HepG2 (cell line): ENCODE measurements at regions not wholly inside any gene's neighbourhood (a gene's known extent, or its start where the extent isn't known, plus 50 kb on each side); places are given as distances from the start of the nearest gene placed in this dataset.

Source experiments
- DPF2 ChIP-seq: sonication (generic); formaldehyde crosslinking; IDR thresholded peaks from 2 replicates; pipeline ENCODE4 v1.4.0; 2020; ENCODE audit warnings: mild to moderate bottlenecking, low read depth, missing genetic modification reagents, borderline replicate concordance
- DR1 ChIP-seq: sonication (generic); formaldehyde crosslinking; IDR thresholded peaks from 2 replicates; pipeline ENCODE4 v1.8.0; 2021; ENCODE audit warnings: mild to moderate bottlenecking, missing genetic modification reagents, inconsistent platforms
- EP300 ChIP-seq, 3 experiments: sonication (generic) in 1 of 3; formaldehyde crosslinking in 1 of 3; IDR thresholded peaks; 2 replicates each; pipeline versions ENCODE4 v1.5.1 to v1.6.1; 2011 to 2020; ENCODE audit warnings: low read depth in 2 of 3, low read length in 2 of 3, borderline replicate concordance in 1 of 3, improper control_type of control experiment in 1 of 3, mild to moderate bottlenecking in 1 of 3, missing genetic modification reagents in 1 of 3, moderate library complexity in 1 of 3
- JUN ChIP-seq: sonication (generic); formaldehyde crosslinking; IDR thresholded peaks from 2 replicates; pipeline ENCODE4 v1.4.0; 2020; ENCODE audit warnings: mild to moderate bottlenecking, missing genetic modification reagents
- MTF1 ChIP-seq: sonication (generic); formaldehyde crosslinking; IDR thresholded peaks from 2 replicates; pipeline ENCODE4 v1.5.0; 2020; ENCODE audit warnings: missing genetic modification reagents
- TAF15 ChIP-seq: fragments of 200-400 bp; formaldehyde crosslinking; IDR thresholded peaks from one replicate; pipeline ENCODE4 v1.6.1; 2018; ENCODE audit warnings: mild to moderate bottlenecking, low read depth, low read length; ENCODE audit not compliant: poor library complexity, severe bottlenecking
- WIZ ChIP-seq: sonication (generic); formaldehyde crosslinking; IDR thresholded peaks from 2 replicates; pipeline ENCODE4 v1.5.1; 2020; ENCODE audit warnings: mild to moderate bottlenecking, missing genetic modification reagents
- ZBTB7A ChIP-seq: sonication (generic); formaldehyde crosslinking; IDR thresholded peaks from 2 replicates; pipeline ENCODE4 v1.8.0; 2022; ENCODE audit warnings: mild to moderate bottlenecking, missing genetic modification reagents
- ZBTB8A ChIP-seq: sonication (generic); formaldehyde crosslinking; IDR thresholded peaks from 2 replicates; pipeline ENCODE4 v1.4.0; 2020; ENCODE audit warnings: mild to moderate bottlenecking, low read depth, missing genetic modification reagents, borderline replicate concordance
- ZNF33B ChIP-seq: sonication (generic); formaldehyde crosslinking; IDR thresholded peaks from 2 replicates; pipeline ENCODE4 v1.5.1; 2020; ENCODE audit warnings: mild to moderate bottlenecking, missing genetic modification reagents
- ZNF350 ChIP-seq: sonication (generic); formaldehyde crosslinking; IDR thresholded peaks from 2 replicates; pipeline ENCODE4 v1.4.0; 2020; ENCODE audit warnings: mild to moderate bottlenecking, low read depth, missing genetic modification reagents, borderline replicate concordance
- TF ChIP-seq, protein P1 (sequence below): sonication (generic); formaldehyde crosslinking; IDR thresholded peaks from 2 replicates; pipeline ENCODE4 v1.5.0; 2020; ENCODE audit warnings: mild to moderate bottlenecking, missing genetic modification reagents, moderate library complexity
- TF ChIP-seq, protein P2 (sequence below): sonication (generic); formaldehyde crosslinking; IDR thresholded peaks from 2 replicates; pipeline ENCODE4 v1.4.0; 2020; ENCODE audit warnings: missing genetic modification reagents

DNA sequence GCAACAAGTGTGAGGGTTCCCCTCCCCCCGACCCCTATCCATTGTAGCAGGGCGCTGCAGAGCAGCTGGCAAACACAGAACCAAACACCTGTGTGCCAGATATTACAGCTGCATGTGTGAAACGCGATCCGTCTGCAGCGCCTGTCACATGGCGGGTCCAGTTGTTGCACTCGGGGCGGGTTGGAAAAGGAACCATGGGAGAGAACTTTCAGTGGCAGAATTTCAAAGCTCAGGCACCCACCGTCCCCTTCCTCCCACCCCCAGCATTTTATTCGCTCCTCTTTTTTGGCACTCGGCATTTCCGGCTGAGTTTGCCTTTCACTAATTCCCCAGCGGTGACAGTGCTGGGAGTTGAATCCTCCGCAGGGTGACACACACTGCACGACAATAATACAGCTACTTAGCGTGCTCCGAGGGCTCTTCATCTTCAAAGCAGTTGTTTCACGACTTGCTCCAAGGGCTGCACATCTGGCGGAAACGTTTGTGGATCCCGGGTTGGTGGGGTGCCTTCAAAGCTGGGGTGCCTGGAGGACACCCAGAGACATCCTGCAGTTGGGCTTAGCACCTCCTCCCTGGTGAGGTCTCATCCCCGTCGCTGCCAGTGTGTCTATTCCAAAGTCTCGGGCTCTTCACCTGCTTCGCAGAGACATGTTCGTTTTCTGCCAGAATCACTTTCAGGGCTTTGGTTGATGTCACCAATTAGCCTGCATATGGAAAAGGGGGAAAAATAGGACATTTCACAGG is 180.7 kb downstream of the ZBTB18 start:
- no peak for TF ChIP-seq DPF2 (CRISPR knock-in tag)
- TF ChIP-seq ZNF350 (CRISPR knock-in tag): no peak
- TF ChIP-seq JUN (CRISPR knock-in tag): no peak
- no peak for TF ChIP-seq EP300 (IDR thresholded peaks at IDR 0.05; ENCODE audit: low read depth in 2 of 2, low read length in 2 of 2)
- TF ChIP-seq EP300 (CRISPR knock-in tag; IDR thresholded peaks at IDR 0.05; ENCODE audit: borderline replicate concordance): no peak
- no peak for TF ChIP-seq MTF1 (CRISPR knock-in tag)
- TF ChIP-seq WIZ: no peak
- TF ChIP-seq TAF15: no peak
- no peak for TF ChIP-seq DR1
- TF ChIP-seq ZBTB7A: no peak
- TF ChIP-seq, protein P1, sequence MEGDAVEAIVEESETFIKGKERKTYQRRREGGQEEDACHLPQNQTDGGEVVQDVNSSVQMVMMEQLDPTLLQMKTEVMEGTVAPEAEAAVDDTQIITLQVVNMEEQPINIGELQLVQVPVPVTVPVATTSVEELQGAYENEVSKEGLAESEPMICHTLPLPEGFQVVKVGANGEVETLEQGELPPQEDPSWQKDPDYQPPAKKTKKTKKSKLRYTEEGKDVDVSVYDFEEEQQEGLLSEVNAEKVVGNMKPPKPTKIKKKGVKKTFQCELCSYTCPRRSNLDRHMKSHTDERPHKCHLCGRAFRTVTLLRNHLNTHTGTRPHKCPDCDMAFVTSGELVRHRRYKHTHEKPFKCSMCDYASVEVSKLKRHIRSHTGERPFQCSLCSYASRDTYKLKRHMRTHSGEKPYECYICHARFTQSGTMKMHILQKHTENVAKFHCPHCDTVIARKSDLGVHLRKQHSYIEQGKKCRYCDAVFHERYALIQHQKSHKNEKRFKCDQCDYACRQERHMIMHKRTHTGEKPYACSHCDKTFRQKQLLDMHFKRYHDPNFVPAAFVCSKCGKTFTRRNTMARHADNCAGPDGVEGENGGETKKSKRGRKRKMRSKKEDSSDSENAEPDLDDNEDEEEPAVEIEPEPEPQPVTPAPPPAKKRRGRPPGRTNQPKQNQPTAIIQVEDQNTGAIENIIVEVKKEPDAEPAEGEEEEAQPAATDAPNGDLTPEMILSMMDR: no peak
- no peak for TF ChIP-seq ZBTB8A (CRISPR knock-in tag)
- TF ChIP-seq, protein P2, sequence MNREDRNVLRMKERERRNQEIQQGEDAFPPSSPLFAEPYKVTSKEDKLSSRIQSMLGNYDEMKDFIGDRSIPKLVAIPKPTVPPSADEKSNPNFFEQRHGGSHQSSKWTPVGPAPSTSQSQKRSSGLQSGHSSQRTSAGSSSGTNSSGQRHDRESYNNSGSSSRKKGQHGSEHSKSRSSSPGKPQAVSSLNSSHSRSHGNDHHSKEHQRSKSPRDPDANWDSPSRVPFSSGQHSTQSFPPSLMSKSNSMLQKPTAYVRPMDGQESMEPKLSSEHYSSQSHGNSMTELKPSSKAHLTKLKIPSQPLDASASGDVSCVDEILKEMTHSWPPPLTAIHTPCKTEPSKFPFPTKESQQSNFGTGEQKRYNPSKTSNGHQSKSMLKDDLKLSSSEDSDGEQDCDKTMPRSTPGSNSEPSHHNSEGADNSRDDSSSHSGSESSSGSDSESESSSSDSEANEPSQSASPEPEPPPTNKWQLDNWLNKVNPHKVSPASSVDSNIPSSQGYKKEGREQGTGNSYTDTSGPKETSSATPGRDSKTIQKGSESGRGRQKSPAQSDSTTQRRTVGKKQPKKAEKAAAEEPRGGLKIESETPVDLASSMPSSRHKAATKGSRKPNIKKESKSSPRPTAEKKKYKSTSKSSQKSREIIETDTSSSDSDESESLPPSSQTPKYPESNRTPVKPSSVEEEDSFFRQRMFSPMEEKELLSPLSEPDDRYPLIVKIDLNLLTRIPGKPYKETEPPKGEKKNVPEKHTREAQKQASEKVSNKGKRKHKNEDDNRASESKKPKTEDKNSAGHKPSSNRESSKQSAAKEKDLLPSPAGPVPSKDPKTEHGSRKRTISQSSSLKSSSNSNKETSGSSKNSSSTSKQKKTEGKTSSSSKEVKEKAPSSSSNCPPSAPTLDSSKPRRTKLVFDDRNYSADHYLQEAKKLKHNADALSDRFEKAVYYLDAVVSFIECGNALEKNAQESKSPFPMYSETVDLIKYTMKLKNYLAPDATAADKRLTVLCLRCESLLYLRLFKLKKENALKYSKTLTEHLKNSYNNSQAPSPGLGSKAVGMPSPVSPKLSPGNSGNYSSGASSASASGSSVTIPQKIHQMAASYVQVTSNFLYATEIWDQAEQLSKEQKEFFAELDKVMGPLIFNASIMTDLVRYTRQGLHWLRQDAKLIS (CRISPR knock-in tag): no peak
- TF ChIP-seq ZNF33B (CRISPR knock-in tag): no peak
